Skin of body (tissue), 1 donor: ENCODE measurements at regions not wholly inside any gene's neighbourhood (a gene's known extent, or its start where the extent isn't known, plus 50 kb on each side); places are given as distances from the start of the nearest gene placed in this dataset.
"Not testable (repeated sequence)": the region's sequence is repeated elsewhere in the genome, so short reads cannot be mapped to it uniquely, and the experiment has no call there.

Source experiments
- DNase-seq: peaks from one replicate; lab custom pipeline; 2025; lab: John Stamatoyannopoulos, UW

DNA sequence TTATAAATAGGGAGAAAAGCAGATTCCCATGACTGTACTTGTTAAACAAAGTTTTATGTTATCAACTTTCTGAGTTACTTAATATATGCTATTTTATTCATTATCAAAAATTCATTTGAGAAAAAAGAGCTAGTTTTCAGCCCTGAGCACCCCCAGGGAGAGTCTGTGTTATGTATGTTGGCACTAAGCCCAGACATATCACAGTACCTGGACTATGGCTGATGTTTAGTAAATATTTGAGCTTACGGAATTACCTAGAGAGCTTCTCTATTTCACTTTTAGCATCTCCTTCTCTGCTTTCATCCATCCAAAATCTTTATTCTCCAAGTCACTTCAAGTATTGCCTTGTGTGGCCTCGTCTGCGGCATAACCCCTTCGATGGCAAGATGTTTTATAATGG lies 225.9 kb upstream of the PCSK5 start:
- no peak for DNase-seq

DNA sequence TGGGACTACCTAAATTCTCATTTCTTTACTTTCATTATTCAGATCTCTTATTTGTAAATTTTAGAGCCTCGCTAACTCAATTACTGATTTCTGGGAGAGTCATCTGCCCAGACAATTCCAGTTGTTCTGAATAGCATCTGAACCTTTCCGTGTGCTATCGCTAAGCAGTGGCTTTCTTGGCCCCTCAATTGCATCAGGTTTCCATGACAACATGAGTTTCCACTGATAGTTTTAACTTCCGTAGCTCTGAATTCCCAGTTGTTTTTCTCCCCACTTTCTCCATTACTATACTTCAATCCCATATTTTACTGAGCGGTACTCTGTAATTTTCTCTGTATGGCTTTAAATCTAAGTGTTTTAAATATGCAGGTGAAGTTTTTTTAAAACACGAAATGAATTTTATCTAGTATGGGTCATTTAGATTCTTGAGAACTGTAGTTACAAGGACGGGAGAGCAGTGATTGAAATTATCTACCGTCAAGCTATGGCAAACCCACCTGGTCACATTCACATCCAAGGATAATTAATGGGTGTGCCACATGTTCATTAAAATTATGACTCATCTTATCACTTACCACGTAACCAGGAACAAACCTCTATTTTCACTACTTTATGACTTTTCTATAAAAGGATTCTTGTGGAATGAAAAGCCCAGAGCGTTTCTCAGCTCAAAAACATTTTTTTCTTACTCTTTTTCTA lies 223.5 kb upstream of the PCSK5 start:
- no peak for DNase-seq

DNA sequence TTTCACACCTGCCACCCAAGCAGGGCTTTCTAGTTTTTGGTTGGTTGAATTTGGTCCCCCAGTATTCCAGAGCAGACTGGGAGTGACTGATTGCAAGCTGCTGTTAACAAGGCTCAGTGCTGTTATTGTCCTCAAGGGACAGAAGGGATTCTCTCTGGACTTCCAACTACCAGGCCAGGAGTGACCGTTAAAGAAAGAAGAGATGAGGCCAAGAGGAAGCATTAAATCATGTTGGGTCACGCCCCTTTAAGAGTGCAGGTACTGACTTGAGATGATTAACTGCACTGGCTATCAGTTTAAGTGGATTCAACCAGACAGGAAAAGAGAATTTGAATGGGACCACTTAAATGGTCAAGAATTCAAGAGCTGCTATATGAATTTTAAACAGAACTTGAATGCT lies 220.8 kb upstream of the PCSK5 start:
- no peak for DNase-seq

DNA sequence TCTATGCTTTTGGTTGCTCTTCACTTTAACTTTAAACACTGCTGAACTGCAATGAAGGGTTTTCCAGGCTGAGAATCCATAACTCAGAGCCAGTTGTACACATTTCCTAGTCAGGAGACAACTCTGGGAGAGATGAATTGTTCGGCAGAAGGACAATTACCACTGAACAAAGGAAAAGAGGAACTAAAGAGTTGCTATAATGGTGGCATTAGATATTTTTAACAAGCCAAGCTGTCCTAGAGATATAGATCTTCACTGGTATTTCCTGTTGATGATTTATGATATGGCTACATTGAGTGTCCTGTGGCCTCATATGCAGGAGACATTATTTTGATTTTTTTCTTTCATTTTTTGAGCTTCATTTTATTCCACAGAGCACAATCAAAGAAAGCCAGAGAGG lies 219.1 kb upstream of the PCSK5 start:
- no peak for DNase-seq

DNA sequence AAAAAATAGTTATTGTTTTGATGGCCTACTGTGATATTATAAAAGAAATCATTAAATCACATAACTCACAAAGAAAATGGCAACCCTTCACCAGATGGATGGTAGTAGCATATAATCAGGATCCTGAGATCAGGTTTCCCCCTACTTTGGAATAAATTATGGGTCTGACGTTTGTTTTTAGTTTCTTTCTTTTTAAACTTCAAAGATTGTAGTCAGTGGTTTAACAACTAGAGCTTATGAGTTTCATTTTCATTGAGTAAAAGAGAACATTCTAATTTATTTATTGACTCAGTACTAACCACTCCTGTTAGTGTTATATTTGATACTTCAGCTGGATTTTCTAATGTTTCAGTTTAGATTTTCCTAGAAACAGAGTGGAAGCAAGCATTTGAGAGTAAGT lies 218.0 kb upstream of the PCSK5 start:
- DNase-seq = no peak

DNA sequence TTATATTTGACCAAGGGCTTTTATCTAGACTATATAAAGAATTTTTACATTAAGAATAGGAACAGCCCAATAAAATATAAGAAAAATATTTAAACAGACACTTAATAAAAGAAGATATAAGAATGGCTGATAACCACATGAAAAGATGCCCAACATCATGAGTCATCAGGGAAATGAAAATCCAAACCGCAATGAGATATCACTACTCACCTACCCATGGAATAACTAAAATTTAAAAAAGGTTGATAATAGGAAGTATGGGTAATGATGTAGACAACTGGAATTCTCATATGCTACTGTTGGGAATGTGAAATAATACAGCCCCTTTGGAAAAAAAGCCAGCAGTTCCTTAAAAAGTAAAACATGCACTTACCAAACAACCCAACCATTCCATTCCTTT lies 206.9 kb upstream of the PCSK5 start:
- DNase-seq = no peak

DNA sequence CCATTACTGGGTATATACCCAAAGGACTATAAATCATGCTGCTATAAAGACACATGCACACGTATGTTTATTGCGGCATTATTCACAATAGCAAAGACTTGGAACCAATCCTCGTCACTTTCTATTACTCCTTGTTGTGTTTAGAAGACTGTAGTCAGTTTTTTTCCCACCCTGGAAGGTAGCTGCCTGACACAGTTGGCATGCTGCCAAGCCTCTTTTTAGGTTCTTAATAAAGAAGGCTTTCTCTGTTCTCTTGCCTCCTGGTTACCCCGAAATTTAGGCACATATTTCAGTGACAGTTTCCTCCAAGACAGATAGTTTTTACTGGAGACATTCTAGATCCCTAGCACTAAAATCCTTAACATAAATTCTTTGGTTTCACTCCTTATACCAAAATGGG lies 205.4 kb upstream of the PCSK5 start:
- DNase-seq = no peak

DNA sequence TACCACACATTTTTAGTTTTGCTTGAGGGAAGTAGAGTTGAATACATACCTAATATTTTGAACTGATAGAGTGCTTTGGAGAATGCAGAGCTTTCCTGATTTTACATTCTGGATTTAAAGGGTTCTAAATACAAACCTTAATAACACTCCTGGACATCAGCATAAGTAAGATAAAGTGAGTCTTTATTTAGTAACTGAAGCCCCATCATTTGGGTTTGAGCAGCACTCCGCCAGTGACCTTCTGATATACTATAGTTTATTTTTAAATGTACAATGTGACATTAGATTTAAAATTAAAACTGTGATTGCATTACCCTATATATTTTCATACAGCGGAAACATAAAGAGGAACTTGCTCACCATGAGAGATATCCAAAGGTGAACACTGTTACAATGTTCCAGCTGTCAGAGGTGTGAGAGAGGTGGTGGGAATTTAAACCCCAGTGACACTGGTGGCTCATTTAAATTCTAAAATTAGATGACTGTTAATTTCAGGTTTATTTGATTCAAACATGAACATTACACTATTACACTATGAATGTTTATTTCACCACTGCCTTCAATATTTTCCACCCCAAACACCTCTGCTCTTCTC lies 203.0 kb upstream of the PCSK5 start:
- no peak for DNase-seq

DNA sequence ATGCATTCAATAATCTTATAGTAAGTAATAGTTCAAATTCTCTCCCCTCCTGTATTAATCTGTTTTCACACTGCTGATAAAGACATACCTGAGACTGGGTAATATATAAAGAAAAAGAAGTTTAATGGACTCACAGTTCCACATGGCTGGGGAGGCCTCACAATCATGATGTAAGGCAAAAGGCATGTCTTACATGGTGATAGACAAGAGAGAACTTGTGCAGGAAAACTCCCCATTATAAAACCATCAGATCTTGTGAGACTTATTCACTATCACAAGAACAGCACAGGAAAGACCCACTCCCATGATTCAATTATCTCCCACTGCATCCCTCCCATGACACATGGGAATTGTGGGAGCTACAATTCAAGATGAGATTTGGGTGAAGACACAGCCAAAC lies 199.9 kb upstream of the PCSK5 start:
- not testable (repeated sequence) for DNase-seq

DNA sequence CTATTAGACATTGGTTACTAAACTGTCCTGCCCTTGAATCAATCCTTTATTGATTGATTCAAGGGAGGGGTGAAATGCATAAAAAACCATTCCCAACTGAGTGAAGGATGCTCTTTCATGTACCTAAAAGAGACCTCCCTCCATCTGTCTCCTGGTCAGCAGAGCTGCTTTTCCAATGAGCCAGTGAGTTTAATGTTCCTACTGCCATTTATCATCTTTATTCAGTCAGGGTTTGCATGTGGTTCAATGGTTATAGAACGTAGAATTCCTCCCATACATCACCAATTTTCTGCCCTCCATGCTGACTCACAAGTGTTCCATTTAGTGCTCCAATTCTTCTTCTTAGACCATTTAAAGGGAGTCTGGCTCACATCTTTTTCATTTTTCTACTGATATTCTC lies 199.1 kb upstream of the PCSK5 start:
- no peak for DNase-seq

DNA sequence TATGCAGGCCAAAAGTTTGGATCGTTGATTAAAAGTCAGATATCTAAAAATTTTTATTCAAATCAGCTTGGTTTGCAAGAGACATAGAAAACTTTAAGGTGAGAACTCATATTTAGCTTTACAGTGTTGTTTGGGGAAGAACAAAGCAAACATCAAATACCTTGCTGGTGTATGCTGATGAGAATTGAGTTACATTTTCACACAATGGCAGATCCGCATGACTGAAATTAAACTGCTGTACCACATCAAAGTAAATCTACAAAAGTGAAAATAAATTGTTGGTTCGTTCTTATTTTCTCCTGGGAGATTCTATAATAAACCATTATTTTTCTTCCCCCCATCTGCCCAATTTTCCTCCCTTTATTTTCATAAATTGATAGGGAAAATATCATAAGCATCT lies 198.2 kb upstream of the PCSK5 start:
- DNase-seq = no peak

DNA sequence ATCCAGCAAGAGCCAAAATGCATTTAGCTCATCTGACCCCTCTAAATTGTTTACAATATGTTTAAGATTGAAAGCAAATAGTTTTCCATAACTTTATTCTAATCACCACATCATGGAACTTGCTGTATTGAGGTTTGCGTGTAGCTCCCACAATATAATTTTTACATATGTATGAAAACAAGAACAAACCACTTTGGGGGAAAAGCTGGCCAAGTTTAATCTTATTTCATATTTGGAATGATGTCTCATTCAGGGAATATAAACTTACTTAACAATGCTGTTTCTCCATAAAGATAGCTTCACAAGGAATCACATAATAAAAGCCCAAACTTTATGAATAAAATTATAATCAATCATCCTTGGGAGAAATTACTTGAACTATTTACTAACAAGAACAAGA lies 194.6 kb upstream of the PCSK5 start:
- DNase-seq = peak; percentile 3

DNA sequence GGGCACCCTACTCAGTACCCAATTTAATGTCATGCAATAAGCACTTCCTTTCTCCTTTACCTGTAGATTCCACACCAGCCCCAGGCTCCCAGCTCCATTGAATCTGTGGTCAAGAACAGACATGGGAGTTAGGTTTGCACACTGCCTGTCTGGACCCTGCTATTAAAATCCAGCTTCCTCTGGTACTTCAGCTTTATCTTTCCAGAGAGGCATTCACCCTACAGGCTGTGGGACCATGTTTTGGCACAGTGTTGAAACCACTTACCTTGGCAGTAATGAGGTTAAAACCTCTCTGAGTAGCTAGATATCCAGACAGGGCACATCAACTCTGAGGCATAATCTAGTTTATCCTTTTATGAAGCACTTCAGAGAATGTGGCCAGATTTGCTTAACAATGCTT lies 191.5 kb upstream of the PCSK5 start:
- no peak for DNase-seq

DNA sequence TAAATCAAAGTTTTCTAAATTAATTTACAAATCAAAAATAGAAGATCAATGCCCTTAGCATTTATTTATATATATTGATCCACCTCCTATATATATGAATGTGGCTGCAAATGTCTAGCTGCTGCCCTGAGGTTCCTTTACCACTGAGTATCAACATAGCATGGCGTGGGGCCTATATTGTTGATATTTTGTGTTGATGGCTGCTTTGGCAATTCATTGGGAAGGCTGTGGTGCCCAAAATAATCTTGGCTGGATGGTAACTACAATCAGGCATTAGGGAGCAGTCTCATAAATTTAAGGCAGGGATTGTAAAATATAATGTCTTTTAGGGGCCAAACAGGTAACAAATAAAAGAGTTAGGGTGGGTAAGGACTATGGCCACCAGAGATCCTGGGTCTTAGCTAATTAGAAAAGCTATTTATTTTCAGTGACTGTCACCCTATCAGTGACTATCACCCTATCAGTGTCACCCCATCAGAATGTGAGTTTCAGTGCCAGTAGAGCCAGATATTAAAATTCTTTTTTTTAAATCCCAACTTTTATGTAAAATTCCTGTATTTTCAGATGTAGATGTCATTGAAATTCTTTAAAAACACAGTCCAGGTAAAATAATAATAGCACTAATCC lies 190.7 kb upstream of the PCSK5 start:
- no peak for DNase-seq

DNA sequence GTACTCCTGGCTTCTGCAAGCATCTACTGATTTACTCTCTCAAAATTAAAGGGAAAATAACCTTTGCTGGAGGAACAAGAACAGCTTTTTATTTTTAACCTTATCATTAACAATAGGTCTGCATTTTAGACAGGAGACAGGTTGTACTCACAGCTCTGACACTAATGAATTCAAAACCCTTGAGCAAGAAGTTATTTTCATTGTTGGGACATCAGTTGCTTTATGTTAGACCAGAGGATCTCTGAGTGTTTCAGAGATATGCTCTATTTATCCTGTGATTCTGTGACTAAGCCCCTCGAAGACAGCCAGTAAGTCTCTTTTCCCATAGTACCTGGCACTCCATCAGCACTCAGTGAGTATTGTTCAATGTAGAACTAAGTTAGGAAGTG lies 190.2 kb upstream of the PCSK5 start:
- DNase-seq = no peak

DNA sequence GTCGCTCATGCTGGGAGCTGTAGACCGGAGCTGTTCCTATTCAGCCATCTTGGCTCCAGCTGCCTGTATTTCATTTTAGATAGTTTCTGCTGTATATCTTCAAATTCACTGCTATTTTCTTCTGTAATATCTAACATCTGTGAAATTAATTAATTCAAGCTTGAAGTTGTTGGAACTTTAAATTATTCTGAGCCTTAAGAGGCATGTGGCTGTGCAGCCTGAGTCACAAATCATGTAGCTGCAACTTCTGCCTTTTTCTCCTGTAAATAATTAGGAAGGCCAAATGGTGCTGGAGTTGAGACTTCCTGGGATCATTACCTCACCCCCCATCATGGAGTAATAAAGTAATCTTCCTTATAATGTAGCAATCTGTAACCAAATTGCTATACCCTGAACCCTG lies 183.3 kb upstream of the PCSK5 start:
- DNase-seq = peak; percentile 31

DNA sequence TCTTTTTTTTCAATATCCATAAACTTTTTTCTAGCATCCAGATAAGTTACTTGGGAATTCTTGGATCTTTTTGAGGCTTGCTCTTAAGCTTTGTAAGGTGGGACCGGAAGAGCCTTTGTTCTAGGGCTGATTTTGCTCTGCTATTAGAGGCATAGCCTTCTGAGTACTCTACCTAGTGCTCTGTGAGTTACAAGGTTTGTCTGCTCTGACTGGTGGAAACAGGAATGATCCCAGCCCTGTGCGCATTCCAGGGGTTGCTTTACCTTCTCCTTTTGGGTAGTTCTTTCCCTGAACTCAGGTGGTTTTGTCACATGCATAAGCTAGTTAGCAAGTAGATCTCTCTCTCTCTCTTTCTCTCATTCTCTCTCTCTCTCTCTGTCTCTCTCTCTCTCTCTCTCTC lies 180.8 kb upstream of the PCSK5 start:
- no peak for DNase-seq

DNA sequence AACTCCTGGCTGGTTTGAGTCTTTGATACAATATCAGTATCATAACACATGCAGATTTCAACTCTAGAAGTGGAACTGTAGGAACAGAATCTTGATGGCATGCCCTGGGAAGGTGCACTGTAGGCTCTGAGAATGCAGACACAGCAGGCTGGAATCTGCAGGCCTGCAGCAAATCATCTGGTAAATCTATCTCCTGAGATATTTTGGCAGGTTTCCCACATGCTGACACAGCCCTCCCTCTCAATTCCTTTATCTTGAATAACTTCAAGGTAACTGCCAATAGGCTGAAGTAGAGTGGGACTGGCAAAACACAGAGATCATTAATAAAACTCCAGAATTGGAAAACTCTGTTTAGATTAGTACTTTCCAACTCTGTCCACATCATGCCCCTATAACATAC lies 177.8 kb upstream of the PCSK5 start:
- peak; percentile 22 for DNase-seq

DNA sequence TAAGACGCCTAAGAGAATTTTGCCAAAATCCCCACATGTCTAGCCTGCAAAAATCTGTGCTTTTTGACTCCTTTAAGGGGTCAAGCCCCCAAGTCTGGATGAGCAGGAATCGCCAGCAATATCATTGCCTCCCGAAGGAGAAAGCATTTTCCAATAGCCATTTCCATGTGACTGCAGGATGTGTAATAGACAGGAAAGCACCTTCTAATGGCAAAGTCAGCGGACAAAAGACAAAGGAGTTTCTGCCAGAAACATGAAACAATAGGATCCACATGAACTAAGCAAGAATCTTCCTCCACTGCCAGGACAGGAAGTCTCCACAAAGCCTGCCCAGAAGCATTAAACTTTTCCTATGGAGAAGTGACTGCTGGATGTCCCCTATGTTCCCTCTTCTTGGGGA lies 177.1 kb upstream of the PCSK5 start:
- DNase-seq = peak; percentile 59

DNA sequence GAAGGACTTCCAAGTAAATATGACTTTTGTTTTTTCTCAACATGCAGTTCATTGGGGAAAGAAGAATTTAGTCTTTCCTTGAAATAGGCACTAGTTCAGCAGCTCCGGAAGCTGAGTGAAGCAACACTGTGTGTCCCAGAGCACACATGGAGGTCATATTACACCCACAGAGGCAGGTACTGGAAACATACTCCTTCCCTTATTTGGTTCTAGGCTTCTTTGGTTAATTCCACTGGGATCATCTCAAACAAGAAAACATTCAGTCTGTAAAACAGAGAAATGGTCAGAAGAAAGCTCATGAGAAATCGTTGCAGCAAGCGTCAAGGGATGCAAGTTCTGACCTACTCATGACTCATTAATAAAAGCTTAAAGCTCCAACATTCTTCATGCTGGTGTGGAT lies 175.1 kb upstream of the PCSK5 start:
- DNase-seq = no peak

DNA sequence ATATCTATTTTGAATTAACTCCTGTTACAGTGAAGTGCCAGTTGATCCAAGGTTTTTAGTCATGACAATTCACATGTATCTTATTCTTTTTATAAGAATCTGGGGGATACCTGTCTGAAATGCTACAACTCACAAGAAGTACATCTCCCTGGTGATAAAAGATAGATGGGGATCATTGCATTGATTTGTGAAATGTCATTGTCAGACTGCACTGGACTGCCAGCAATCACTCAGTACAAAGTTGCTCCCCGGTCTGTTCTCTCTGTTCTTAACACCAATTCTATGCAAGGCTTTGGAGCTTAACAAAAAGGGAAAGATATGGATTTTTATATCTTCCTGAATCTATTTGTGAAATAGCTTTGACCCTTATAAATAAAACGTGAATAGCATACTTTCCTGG lies 171.8 kb upstream of the PCSK5 start:
- no peak for DNase-seq

DNA sequence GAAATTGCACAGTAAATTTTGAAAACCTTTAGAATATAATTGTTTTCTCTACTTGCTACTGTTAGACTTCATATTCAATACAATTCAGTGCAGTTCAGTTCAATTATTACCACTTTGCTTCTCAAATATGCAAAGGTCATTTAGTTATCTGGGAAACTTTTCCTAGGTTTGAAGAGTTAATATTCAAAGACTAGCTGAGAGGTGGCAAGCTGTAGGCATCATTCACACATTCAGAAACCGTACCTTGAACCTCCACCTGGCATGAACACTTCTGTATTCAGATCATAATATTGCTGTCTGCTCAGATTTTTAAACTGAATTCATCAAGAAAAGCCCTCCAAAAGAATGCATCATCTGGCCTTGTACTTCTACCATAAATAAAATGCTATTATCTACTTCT lies 162.1 kb upstream of the PCSK5 start:
- no peak for DNase-seq

DNA sequence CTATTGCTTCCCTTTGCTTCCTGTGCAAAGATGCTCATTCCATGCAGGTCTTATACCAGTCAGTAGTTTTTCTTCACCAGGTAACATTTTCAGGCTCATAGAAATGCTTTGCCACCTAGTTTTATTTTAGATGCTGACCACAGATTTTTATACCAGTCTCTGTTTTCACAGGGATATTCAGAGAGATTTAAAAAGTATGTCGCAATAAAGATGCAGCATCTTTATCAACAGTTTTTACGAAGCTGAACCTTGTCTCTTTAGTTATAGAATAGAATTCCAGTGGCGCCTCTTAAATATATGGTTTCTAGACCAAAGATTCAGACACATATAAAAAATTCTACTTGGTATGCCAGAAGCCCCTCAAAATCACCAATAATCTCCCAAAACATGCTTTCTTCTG lies 155.7 kb upstream of the PCSK5 start:
- DNase-seq = no peak
